GM19452 (cell line): ENCODE measurements at regions not wholly inside any gene's neighbourhood (a gene's known extent, or its start where the extent isn't known, plus 50 kb on each side); places are given as distances from the start of the nearest gene placed in this dataset.

Source experiments
- ATAC-seq: cut with Tn5 transposase; IDR thresholded peaks from one replicate; pipeline ENCODE4 v1.9.1; 2021; ENCODE audit not compliant: unreplicated experiment

- no peak for ATAC-seq
These were observed 167.3 kb downstream of the PJA1 start for GRCh38 chrX:68997911-68998310.

DNA sequence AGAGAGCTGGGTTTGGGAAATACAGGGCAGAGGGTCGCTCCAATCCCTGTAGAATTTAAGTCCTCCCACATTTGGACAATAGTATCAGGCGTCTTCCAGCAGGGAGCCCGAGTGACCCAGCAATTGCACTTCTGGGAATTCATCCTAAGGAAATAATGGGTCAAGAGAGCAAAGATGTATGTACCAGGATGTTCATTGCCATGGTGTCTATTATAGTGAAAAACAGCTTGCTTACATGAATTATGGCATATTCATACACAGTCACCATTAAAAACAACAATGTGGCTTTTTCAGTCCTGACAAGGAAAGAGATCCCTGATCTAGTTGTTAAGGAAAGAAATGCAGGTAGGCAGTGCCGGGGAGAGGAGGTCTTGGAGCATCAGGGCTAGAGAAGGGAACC, 167.7 kb downstream of the PJA1 start:
- no peak for ATAC-seq

DNA sequence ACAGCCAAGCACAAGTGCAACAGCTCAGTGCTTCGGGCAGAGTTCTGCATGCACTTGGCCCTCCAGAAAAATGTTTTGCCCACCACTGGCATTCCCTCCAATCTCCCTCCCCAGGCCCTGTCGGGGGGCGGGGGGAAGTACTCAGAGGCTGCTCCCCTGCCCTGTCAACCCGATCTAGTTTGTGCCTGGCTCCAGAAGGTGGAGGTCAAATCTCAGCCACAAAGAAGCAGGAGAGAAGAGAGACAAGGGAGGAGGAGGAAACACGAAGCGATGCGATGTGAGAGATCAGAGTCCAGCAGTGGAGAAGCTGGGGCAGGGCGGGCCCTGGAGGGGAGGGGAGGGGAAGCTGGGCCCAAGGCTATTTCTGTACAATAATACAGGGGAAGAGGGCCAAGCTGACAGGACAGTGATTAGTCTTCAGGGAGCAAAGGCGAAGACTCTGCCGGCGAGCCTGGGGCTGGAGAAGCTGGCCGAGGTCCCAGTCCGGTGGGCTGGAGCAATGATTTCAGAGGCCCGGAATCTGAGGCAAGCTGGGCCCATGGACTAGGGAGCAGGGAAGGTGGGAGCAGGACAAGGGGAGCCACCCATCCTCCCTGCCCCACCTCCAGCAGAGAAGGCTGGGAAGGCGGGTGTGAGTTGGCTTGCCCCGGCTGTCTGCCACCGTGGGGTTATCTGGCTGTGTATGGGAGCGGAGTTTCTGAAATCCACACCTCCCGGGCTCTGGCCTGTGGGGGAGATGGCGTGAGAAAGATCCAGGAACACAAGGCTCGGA, 167.1 kb downstream of the EFNB1 start:
- no peak for ATAC-seq

DNA sequence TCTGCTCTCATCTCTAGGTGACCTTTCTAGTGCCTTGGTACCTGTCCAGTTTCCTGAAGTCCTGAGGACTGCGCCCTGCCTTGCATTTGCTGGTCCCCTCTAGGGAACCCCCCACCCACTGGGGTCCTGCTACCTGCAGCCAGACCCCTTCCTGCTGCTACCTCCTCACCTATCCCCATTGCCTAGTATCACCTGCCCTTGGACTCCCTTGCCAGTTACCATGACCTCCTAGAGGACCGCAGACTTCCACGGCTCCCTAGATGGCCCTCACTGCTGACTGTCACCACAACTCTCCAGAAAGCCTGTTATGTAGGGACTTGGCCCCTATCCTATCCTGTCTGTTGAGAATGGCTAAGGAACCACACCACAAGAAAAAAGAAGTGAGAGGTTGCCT, 166.6 kb downstream of the EFNB1 start:
- ATAC-seq: no peak

GRCh38 chrX:68994891-68995255, 166.1 kb downstream of the EFNB1 start:
- ATAC-seq: no peak

- ATAC-seq: no peak
These were observed 165.5 kb downstream of the EFNB1 start for GRCh38 chrX:68994135-68994890.

GRCh38 chrX:68992821-68993397, 164.1 kb downstream of the EFNB1 start:
- ATAC-seq: no peak

DNA sequence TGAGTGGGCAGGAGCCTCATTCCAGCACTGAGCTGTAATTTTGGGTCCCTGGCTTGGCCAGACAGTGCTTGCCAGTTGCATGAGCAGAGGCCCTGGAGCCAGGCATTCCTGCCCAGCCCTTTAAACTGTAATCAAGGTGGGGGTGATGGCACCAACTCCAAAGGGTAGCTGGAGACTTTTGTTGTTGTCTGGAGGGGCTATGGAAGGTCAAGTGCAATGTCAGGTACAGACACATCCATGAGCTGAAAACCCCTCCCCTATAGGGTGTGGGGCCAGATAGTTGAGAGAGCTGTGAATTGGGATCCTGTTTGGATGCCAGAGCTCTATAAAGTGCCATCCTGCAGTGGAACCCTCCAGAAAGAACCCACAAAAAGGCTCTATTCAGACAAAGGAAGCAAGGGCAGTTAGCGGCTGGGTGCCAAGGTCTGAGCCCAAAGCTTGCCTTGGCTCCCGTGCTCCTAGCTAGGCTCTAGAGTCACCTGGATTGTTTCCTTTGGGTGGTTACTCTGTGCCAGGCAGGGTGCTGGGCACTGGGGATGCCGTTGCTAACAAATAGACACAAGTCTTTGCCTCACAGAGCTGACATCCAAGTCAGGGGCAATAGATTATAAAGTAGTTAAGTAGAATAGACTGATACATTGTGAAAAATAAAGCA, 163.0 kb downstream of the EFNB1 start:
- ATAC-seq: no peak

DNA sequence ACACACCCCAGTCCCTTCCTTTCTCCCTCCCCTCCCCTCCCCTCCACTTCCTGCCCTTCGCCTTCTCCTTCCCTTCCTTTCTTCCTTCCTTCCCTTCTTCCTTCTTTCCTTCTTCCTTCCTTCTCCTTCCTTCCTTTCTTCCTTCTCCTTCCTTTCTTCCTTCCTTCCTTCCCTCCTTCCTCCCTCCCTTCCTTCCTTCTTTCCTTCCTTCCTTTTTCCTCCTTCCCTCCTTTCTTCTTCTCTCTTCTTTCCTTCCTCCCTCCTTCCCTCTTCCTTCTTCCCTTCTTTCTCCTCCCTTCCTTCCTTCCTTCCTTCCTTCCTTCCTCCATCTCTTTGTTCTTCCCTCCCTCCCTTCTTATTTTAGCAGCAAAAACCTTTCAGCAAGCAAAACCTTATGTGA, 162.1 kb downstream of the EFNB1 start:
- ATAC-seq: no peak

GRCh38 chrX:68989865-68990606, 161.2 kb downstream of the EFNB1 start:
- no peak for ATAC-seq

GRCh38 chrX:68989456-68989855, 160.6 kb downstream of the EFNB1 start:
- no peak for ATAC-seq

DNA sequence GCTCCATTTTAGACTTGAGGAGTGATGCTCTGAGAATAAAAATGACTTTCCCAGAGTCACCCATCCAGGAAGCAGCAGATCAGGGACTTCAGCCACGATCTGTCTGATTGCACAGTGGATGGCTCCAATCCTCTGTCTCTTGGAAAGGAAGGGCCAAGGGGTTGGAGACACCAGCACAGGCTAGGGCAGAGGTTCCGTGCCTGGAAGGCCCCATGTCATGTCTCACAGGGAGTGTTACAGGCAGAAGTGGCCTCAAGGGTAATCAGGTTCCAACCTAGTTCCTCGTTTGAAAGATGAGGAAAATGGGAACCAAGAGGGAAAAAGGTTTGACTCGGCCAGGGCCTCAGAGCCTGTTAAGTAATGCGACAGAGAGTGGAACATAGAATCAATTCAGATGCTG, 160.0 kb downstream of the EFNB1 start:
- ATAC-seq: no peak

- ATAC-seq: no peak
These were observed 156.4 kb downstream of the EFNB1 start for GRCh38 chrX:68985135-68985755.

GRCh38 chrX:68983004-68983857, 154.4 kb downstream of the EFNB1 start:
- no peak for ATAC-seq

GRCh38 chrX:68982476-68982875, 153.7 kb downstream of the EFNB1 start:
- ATAC-seq: no peak

GRCh38 chrX:68980906-68981616, 152.2 kb downstream of the EFNB1 start:
- ATAC-seq: no peak

GRCh38 chrX:68978655-68979054, 149.8 kb downstream of the EFNB1 start:
- ATAC-seq: no peak

DNA sequence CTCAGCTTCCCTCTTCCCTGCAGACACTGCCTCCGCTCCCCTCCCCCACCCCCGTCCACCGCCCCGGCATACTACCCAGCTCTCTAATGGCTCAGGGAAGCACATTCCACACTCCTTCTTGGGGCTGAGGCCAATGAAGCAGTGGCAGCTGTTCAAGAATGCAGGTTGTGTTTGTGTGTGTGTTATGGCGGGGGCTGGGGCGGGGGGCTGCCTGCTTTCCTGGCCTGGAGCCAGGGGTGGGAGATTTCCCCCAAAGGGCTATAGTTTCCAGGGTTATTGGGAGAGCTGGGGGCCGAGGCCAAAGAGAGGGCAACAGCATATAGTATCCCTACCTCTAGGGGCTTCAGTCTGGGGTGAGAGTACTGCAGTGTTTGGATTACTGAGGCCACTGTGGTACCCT, 149.4 kb downstream of the EFNB1 start:
- no peak for ATAC-seq

DNA sequence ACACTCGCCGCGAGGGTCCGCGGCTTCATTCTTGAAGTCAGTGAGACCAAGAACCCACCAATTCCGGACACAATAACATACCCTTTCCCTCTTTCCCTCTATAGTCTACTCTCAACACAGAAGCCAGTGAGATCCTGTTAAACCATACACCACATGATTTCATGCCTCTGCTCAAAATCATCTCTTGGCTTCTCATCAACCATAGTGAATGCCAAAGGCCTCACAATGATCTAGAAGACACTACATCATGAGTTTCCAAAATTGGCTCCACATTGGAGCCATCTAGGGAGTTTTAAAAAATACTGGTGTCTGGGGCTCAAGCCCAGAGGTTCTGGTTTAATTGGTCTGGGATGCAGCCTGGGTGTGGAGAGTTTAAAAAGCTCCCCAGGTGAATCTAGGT, 124.5 kb downstream of the EFNB1 start:
- ATAC-seq: no peak
